ENCODE measurements at regions not wholly inside any gene's neighbourhood (a gene's known extent, or its start where the extent isn't known, plus 50 kb on each side); places are given as distances from the start of the nearest gene placed in this dataset.
A peak's percentile ranks its signal among the peaks of the same experiment; 100 is the strongest.

- SMC1A ChIA-PET (ENCODE audit: uncharacterized antibody, unreplicated experiment) = interaction anchor here (0.7 to 2.2 kb wide), 12 partner anchors 8 to 148 kb away, joined by 3 to 10 read pairs (median 5); no protein-coding TSS in a partner anchor
- peak; percentile 95 for ATAC-seq
- peak overlapping the region; percentile 4; the same call in 1 of the 2 replicates for H2AFZ ChIP-seq (ENCODE audit: control insufficient read depth, low read depth, low read length)
- TF ChIP-seq NR2C2 (IDR thresholded peaks at IDR 0.05; ENCODE audit: borderline replicate concordance, control insufficient read depth, insufficient read length, low read depth) (no peak), MLLT1 (IDR thresholded peaks at IDR 0.05) (no peak), JUNB (IDR thresholded peaks at IDR 0.05) (peak; percentile 99), CHD4 (IDR thresholded peaks at IDR 0.05) (no peak), SREBF2 (IDR thresholded peaks at IDR 0.05; ENCODE audit: low read length) (no peak), NR2C1 (IDR thresholded peaks at IDR 0.05) (no peak), CREM (IDR thresholded peaks at IDR 0.05; ENCODE audit: low read depth) (peak; percentile 67; the same call in 1 of the 2 replicates), CEBPB (IDR thresholded peaks at IDR 0.05; ENCODE audit: borderline replicate concordance in 1 of 2, low read depth in 2 of 2, low read length in 2 of 2) (0 out of 4 replicates have a peak, but pooled peaks of 1 of the 2 experiments have one; percentile 26), BCL11A (IDR thresholded peaks at IDR 0.05; ENCODE audit: low read depth, low read length) (peak; percentile 99), GABPA (IDR thresholded peaks at IDR 0.05; ENCODE audit: low read depth) (peak; percentile 65; the same call in 1 of the 2 replicates), ZNF207 (IDR thresholded peaks at IDR 0.05; ENCODE audit: borderline replicate concordance) (no peak), SKIL (IDR thresholded peaks at IDR 0.05; ENCODE audit: low read depth, poor library complexity, severe bottlenecking) (peak; percentile 78), EP300 (IDR thresholded peaks at IDR 0.05; ENCODE audit: borderline replicate concordance in 1 of 2, control insufficient read depth in 1 of 2, low read depth in 2 of 2, low read length in 2 of 2) (peak; percentile 70 to 89; a peak in 3 of 4 replicates), CHD1 (IDR thresholded peaks at IDR 0.05; ENCODE audit: low read depth, low read length) (no peak), RAD21 (IDR thresholded peaks at IDR 0.05; ENCODE audit: insufficient read depth, low read depth, low read length) (no peak), MTA3 (IDR thresholded peaks at IDR 0.05; ENCODE audit: borderline replicate concordance, low read length) (peak; percentile 93; the same call in 1 of the 2 replicates), STAT3 (IDR thresholded peaks at IDR 0.05; ENCODE audit: low read depth, low read length) (peak; percentile 50; the same call in 1 of the 2 replicates), ZNF24 (IDR thresholded peaks at IDR 0.05) (peak; percentile 64; the same call in 1 of the 2 replicates), EZH2 (IDR thresholded peaks at IDR 0.05; ENCODE audit: borderline replicate concordance, control insufficient read depth, low read depth, low read length) (no peak), ATF7 (IDR thresholded peaks at IDR 0.05; ENCODE audit: low read depth) (peak; percentile 70; the same call in 1 of the 2 replicates), RB1 (IDR thresholded peaks at IDR 0.05; ENCODE audit: borderline replicate concordance) (no peak), IRF4 (IDR thresholded peaks at IDR 0.05; ENCODE audit: low read depth, low read length) (peak; percentile 99)
These were observed 144.3 kb upstream of the PFN2 start for GRCh38 chr3:150114873-150115540.

More at GRCh38 chr3:150114873-150115540, 144.3 kb upstream of the PFN2 start:
- H3K4me3 ChIP-seq = peak overlapping the region; percentile 19; the same call in 1 of the 2 replicates
- peak overlapping the region; percentile 43; the same call in 1 of the 2 replicates for H3K27ac ChIP-seq (ENCODE audit: control insufficient read depth, insufficient read depth)
- FAIRE-seq (peak; percentile 59), DNase-seq (ENCODE audit: low read depth, low spot score) (peak; percentile 69)
- peak overlapping the region; percentile 69 for H3K4me2 ChIP-seq (ENCODE audit: control insufficient read depth, insufficient read depth)
- intact Hi-C loops (cut with micrococcal nuclease; ENCODE audit: unreplicated experiment) (loop anchor here (5.0 kb wide), 1 partner anchor 143 kb away; the partner anchor contains the start of gene PFN2), in situ Hi-C loops (cut with MboI) (no loop called here)
- no TSS peak for BruUV-seq (replicated peaks)
- H3K79me2 ChIP-seq (ENCODE audit: control insufficient read depth, insufficient read depth, low read length) = no peaks in the 10 kb centered on the region
- no peaks in the 10 kb centered on the region for H3K36me3 ChIP-seq (ENCODE audit: control insufficient read depth in 2 of 2, insufficient read depth in 2 of 2, low read length in 1 of 2)
- H4K20me1 ChIP-seq (ENCODE audit: control insufficient read depth, insufficient read depth) = no peaks in the 10 kb centered on the region
- ChIA-PET POLR2A (interaction anchor here (0.5 to 1.3 kb wide), 4 partner anchors 11 to 387 kb away, joined by 3 to 4 read pairs (median 3); no protein-coding TSS in a partner anchor), CTCF (interaction anchor here (0.7 to 1.9 kb wide), 8 partner anchors 9 to 143 kb away, joined by 3 to 5 read pairs (median 3); no protein-coding TSS in a partner anchor), RAD21 (ENCODE audit: unreplicated experiment) (interaction anchor here (0.6 to 2.1 kb wide), 9 partner anchors 10 to 236 kb away, joined by 3 to 6 read pairs (median 4); no protein-coding TSS in a partner anchor)
- no peaks in the 10 kb centered on the region for H3K9me3 ChIP-seq (replicated peaks; ENCODE audit: control insufficient read depth, insufficient read depth, low read length)
- no peak overlapping the region for H3K9ac ChIP-seq (ENCODE audit: control insufficient read depth, insufficient read depth, low read length)
- WGBS (ENCODE audit: insufficient coverage, insufficient replicate concordance, low lambda C conversion rate, missing lambda C conversion rate) = 1% methylated on average over 3 of the region's 3 CpGs
- H3K4me1 ChIP-seq (ENCODE audit: control insufficient read depth, insufficient read depth, low read length) = peaks cover 27% of the 10 kb centered on the region
- H3K27me3 ChIP-seq (replicated peaks in 1 of 2; ENCODE audit: control insufficient read depth in 2 of 2, insufficient read depth in 2 of 2, low read length in 1 of 2) = no peaks in the 10 kb centered on the region
